ENCODE measurements at regions not wholly inside any gene's neighbourhood (a gene's known extent, or its start where the extent isn't known, plus 50 kb on each side); places are given as distances from the start of the nearest gene placed in this dataset.

DNA sequence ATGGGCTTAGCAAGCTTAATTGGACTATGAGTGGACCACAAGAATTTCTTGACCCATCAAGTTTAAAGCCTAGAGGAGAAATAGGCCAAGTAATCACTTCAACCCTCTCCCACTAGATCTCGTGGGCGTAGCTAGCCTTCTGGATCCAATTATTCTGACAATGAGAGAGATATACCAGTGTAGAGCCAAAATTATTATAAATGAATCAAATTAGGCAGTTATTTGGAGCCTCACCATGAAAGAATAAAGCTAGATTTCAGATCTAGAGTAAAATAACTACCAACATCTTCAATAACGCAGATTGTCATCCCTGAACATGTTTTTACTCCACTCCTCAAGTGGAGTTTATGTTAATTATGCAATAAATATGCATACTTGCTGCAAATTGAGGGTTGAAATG is 143.9 kb upstream of the CDH20 start:
- Mint-ChIP-seq H3K27me3 (ENCODE audit: low read depth, unreplicated experiment) (no peaks in the 10 kb centered on the region), H3K4me1 (ENCODE audit: low read depth, unreplicated experiment) (no peaks in the 10 kb centered on the region), H3K36me3 (ENCODE audit: low read depth, unreplicated experiment) (no peaks in the 10 kb centered on the region), H3K27ac (ENCODE audit: unreplicated experiment) (no peak overlapping the region), H3K9me3 (ENCODE audit: unreplicated experiment) (peaks cover 2% of the 10 kb centered on the region), H3K4me3 (ENCODE audit: unreplicated experiment) (no peak overlapping the region)
- Histone ChIP-seq H3K36me3 (ENCODE audit: insufficient read depth, low read length) (no peaks in the 10 kb centered on the region), H4K20me1 (ENCODE audit: insufficient read depth, low read length) (no peaks in the 10 kb centered on the region), H3K4me2 (ENCODE audit: low read length) (no peak overlapping the region), H3K4me1 (ENCODE audit: insufficient read depth, low read length) (no peaks in the 10 kb centered on the region), H3K4me3 (ENCODE audit: insufficient read depth, low read depth, low read length) (no peak overlapping the region), H3K27me3 (ENCODE audit: insufficient read depth, low read length) (no peaks in the 10 kb centered on the region), H3K9ac (ENCODE audit: low read length) (no peak overlapping the region), H3K79me2 (ENCODE audit: insufficient read depth, low read length) (no peaks in the 10 kb centered on the region), H2AFZ (ENCODE audit: low read depth, low read length) (no peak overlapping the region), H3K9me3 (ENCODE audit: insufficient read depth, low read depth, low read length) (no peaks in the 10 kb centered on the region), H3K27ac (ENCODE audit: low read depth, low read length) (no peak overlapping the region)
- DNase-seq (ENCODE audit: low read depth) (no peak), FAIRE-seq (no peak)
- no peak for TF ChIP-seq EZH2 (IDR thresholded peaks at IDR 0.05; ENCODE audit: insufficient read depth, low read length)
- TF ChIP-seq, protein P1, sequence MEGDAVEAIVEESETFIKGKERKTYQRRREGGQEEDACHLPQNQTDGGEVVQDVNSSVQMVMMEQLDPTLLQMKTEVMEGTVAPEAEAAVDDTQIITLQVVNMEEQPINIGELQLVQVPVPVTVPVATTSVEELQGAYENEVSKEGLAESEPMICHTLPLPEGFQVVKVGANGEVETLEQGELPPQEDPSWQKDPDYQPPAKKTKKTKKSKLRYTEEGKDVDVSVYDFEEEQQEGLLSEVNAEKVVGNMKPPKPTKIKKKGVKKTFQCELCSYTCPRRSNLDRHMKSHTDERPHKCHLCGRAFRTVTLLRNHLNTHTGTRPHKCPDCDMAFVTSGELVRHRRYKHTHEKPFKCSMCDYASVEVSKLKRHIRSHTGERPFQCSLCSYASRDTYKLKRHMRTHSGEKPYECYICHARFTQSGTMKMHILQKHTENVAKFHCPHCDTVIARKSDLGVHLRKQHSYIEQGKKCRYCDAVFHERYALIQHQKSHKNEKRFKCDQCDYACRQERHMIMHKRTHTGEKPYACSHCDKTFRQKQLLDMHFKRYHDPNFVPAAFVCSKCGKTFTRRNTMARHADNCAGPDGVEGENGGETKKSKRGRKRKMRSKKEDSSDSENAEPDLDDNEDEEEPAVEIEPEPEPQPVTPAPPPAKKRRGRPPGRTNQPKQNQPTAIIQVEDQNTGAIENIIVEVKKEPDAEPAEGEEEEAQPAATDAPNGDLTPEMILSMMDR (IDR thresholded peaks at IDR 0.05; ENCODE audit: insufficient read depth, low read depth, low read length), result no peak

DNA sequence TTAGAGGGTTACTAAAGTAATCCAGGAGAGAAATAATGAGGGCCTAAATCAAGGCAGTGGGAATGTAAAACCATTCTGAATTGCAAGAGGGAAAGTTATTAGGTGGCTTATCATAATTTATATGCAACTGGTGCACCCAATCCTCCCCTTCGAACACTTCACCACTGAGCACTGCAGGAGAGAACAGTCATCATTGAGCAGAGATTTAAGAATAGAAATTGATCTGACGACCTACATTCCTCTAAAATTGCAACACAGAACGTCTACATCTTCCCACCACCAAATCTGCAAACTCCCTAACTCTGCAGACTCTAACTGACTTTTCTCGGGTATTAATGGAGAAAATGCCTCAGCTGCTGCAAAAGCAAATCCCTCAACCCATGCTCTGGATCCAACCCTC is 138.5 kb upstream of the CDH20 start:
- H3K36me3 Mint-ChIP-seq (ENCODE audit: low read depth, unreplicated experiment), result no peaks in the 10 kb centered on the region
- DNase-seq (ENCODE audit: low read depth) (no peak), FAIRE-seq (no peak)
- H3K9me3 Mint-ChIP-seq (ENCODE audit: unreplicated experiment), result no peaks in the 10 kb centered on the region
- H3K36me3 ChIP-seq (ENCODE audit: insufficient read depth, low read length), result no peaks in the 10 kb centered on the region
- H3K4me1 ChIP-seq (ENCODE audit: insufficient read depth, low read length), result peaks cover 6% of the 10 kb centered on the region
- H3K9me3 ChIP-seq (ENCODE audit: insufficient read depth, low read depth, low read length), result no peaks in the 10 kb centered on the region
- no peaks in the 10 kb centered on the region for H3K79me2 ChIP-seq (ENCODE audit: insufficient read depth, low read length)
- no peak overlapping the region for H2AFZ ChIP-seq (ENCODE audit: low read depth, low read length)
- no peak overlapping the region for H3K27ac ChIP-seq (ENCODE audit: low read depth, low read length)
- no peaks in the 10 kb centered on the region for H3K27me3 ChIP-seq (ENCODE audit: insufficient read depth, low read length)
- H3K4me2 ChIP-seq (ENCODE audit: low read length), result no peak overlapping the region
- TF ChIP-seq, protein P1 (IDR thresholded peaks at IDR 0.05; ENCODE audit: insufficient read depth, low read depth, low read length), result no peak
- TF ChIP-seq EZH2 (IDR thresholded peaks at IDR 0.05; ENCODE audit: insufficient read depth, low read length), result no peak
- peaks cover 12% of the 10 kb centered on the region for H3K4me1 Mint-ChIP-seq (ENCODE audit: low read depth, unreplicated experiment)
- no peak overlapping the region for H3K4me3 ChIP-seq (ENCODE audit: insufficient read depth, low read depth, low read length)
- H3K27me3 Mint-ChIP-seq (ENCODE audit: low read depth, unreplicated experiment), result no peaks in the 10 kb centered on the region
- H3K9ac ChIP-seq (ENCODE audit: low read length), result no peak overlapping the region
- H4K20me1 ChIP-seq (ENCODE audit: insufficient read depth, low read length), result no peaks in the 10 kb centered on the region
- no peak overlapping the region for H3K4me3 Mint-ChIP-seq (ENCODE audit: unreplicated experiment)
- H3K27ac Mint-ChIP-seq (ENCODE audit: unreplicated experiment), result no peak overlapping the region

DNA sequence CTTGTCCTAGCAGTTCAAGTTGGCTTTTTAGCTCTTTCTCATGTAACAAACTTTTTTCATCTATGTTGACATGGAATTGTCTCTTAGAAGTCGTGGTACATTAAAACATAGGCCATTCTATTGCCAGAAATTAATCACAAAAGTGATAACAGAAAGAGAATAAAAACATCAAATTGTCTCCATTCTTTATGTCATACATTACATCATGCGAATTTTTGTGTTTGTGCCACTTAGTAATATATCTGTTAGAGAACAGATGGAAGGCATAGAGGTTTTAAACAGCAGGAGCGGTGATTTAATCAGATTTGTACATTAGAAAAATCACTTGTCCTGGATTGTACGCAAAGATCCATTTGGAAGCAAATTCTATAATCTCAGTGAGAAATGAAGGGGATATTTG is 136.5 kb upstream of the CDH20 start:
- Mint-ChIP-seq H3K4me3 (ENCODE audit: unreplicated experiment) (no peak overlapping the region), H3K27me3 (ENCODE audit: low read depth, unreplicated experiment) (no peaks in the 10 kb centered on the region), H3K9me3 (ENCODE audit: unreplicated experiment) (no peaks in the 10 kb centered on the region), H3K4me1 (ENCODE audit: low read depth, unreplicated experiment) (peaks cover 22% of the 10 kb centered on the region), H3K27ac (ENCODE audit: unreplicated experiment) (no peak overlapping the region), H3K36me3 (ENCODE audit: low read depth, unreplicated experiment) (no peaks in the 10 kb centered on the region)
- Histone ChIP-seq H3K9ac (ENCODE audit: low read length) (no peak overlapping the region), H3K4me1 (ENCODE audit: insufficient read depth, low read length) (peaks cover 6% of the 10 kb centered on the region), H2AFZ (ENCODE audit: low read depth, low read length) (no peak overlapping the region), H3K36me3 (ENCODE audit: insufficient read depth, low read length) (no peaks in the 10 kb centered on the region), H3K27ac (ENCODE audit: low read depth, low read length) (no peak overlapping the region), H3K4me2 (ENCODE audit: low read length) (no peak overlapping the region), H4K20me1 (ENCODE audit: insufficient read depth, low read length) (no peaks in the 10 kb centered on the region), H3K79me2 (ENCODE audit: insufficient read depth, low read length) (no peaks in the 10 kb centered on the region), H3K4me3 (ENCODE audit: insufficient read depth, low read depth, low read length) (no peak overlapping the region), H3K27me3 (ENCODE audit: insufficient read depth, low read length) (no peaks in the 10 kb centered on the region), H3K9me3 (ENCODE audit: insufficient read depth, low read depth, low read length) (no peaks in the 10 kb centered on the region)
- DNase-seq (ENCODE audit: low read depth), result no peak
- TF ChIP-seq, protein P1 (IDR thresholded peaks at IDR 0.05; ENCODE audit: insufficient read depth, low read depth, low read length), result no peak
- no peak for TF ChIP-seq EZH2 (IDR thresholded peaks at IDR 0.05; ENCODE audit: insufficient read depth, low read length)
- FAIRE-seq, result no peak

Data from astrocyte (in vitro differentiated cells and primary cell).